Ishikawa (cell line): ENCODE measurements at regions not wholly inside any gene's neighbourhood (a gene's known extent, or its start where the extent isn't known, plus 50 kb on each side); places are given as distances from the start of the nearest gene placed in this dataset.

Source experiments
- CEBPB ChIP-seq: IDR thresholded peaks from 2 replicates; pipeline ENCODE4 v1.6.1; 2012
- CREB1 ChIP-seq: IDR thresholded peaks from 2 replicates; pipeline ENCODE4 v1.6.1; 2012; ENCODE audit warnings: low read depth
- EGR1 ChIP-seq: IDR thresholded peaks from 2 replicates; pipeline ENCODE4 v1.6.1; 2012
- EP300 ChIP-seq: IDR thresholded peaks from 2 replicates; pipeline ENCODE4 v1.6.1; 2012; ENCODE audit warnings: borderline replicate concordance
- FOXM1 ChIP-seq: IDR thresholded peaks from 2 replicates; pipeline ENCODE4 v1.6.1; 2012; ENCODE audit warnings: low read depth, borderline replicate concordance
- NFIC ChIP-seq: IDR thresholded peaks from 2 replicates; pipeline ENCODE4 v1.6.1; 2012
- RAD21 ChIP-seq: IDR thresholded peaks from 2 replicates; pipeline ENCODE4 v1.6.1; 2012; ENCODE audit warnings: low read depth
- TAF1 ChIP-seq: IDR thresholded peaks from 2 replicates; pipeline ENCODE4 v1.6.1; 2012; ENCODE audit warnings: low read depth, mild to moderate bottlenecking
- TCF12 ChIP-seq: IDR thresholded peaks from 2 replicates; pipeline ENCODE4 v1.6.1; 2012; ENCODE audit warnings: low read depth
- TEAD4 ChIP-seq: IDR thresholded peaks from 2 replicates; pipeline ENCODE4 v1.6.1; 2012
- USF1 ChIP-seq: IDR thresholded peaks from 2 replicates; pipeline ENCODE4 v1.6.1; 2012
- YY1 ChIP-seq: IDR thresholded peaks from 2 replicates; pipeline ENCODE4 v1.6.1; 2012; ENCODE audit warnings: low read depth
- ZBTB7A ChIP-seq: IDR thresholded peaks from 2 replicates; pipeline ENCODE4 v1.6.1; 2012; ENCODE audit warnings: low read depth
- TF ChIP-seq, protein P1 (sequence below): IDR thresholded peaks from 2 replicates; pipeline ENCODE4 v1.6.1; 2012; ENCODE audit warnings: low read depth, mild to moderate bottlenecking
- TF ChIP-seq, protein P2 (sequence below): IDR thresholded peaks from 2 replicates; pipeline ENCODE4 v1.6.1; 2012

DNA sequence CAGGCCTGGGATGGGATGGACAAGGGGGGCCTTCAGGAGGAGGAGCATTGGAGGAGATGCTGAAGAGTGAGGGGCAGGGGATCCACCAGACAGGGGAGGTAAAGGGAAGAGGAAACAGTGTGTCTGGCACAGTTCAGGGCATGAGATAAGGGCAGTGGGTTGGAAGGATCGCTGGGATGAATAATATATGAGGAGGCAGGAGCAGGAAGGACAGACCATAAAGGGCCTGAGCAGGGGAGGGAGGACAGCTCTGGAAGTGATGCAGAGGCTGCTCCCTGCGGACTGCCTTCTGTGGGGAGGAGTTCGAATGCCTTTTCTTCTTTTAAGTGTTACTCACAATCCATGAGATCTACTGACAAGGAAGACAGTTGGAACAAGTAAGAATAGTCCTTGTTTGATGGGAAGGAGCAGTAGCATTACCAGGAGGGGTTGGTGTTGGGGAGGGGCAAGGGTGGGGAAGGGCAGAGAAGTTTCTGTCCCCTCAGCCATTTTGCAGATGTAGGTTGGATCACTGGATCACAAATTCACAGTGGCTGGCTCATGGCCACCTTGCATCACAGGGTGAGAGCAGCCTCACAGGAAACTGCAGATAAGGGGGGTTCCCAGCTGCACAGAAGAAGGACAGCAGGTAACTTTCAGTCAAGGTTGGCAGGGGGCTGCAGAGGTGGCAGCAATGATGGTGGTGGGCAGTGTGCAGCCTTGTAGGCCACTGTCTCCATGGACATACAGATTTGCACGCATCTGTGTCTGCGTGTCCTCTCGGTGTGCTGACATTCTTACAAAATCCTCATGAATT, 91.9 kb upstream of the SNRPN start:
- TF ChIP-seq EGR1 (no peak), TEAD4 (no peak), TAF1 (no peak), NFIC (no peak), USF1 (no peak), CREB1 (no peak), FOXM1 (no peak), RAD21 (no peak), ZBTB7A (no peak), CEBPB (no peak)
- TF ChIP-seq, protein P1, sequence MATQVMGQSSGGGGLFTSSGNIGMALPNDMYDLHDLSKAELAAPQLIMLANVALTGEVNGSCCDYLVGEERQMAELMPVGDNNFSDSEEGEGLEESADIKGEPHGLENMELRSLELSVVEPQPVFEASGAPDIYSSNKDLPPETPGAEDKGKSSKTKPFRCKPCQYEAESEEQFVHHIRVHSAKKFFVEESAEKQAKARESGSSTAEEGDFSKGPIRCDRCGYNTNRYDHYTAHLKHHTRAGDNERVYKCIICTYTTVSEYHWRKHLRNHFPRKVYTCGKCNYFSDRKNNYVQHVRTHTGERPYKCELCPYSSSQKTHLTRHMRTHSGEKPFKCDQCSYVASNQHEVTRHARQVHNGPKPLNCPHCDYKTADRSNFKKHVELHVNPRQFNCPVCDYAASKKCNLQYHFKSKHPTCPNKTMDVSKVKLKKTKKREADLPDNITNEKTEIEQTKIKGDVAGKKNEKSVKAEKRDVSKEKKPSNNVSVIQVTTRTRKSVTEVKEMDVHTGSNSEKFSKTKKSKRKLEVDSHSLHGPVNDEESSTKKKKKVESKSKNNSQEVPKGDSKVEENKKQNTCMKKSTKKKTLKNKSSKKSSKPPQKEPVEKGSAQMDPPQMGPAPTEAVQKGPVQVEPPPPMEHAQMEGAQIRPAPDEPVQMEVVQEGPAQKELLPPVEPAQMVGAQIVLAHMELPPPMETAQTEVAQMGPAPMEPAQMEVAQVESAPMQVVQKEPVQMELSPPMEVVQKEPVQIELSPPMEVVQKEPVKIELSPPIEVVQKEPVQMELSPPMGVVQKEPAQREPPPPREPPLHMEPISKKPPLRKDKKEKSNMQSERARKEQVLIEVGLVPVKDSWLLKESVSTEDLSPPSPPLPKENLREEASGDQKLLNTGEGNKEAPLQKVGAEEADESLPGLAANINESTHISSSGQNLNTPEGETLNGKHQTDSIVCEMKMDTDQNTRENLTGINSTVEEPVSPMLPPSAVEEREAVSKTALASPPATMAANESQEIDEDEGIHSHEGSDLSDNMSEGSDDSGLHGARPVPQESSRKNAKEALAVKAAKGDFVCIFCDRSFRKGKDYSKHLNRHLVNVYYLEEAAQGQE: no peak
- TF ChIP-seq, protein P2, sequence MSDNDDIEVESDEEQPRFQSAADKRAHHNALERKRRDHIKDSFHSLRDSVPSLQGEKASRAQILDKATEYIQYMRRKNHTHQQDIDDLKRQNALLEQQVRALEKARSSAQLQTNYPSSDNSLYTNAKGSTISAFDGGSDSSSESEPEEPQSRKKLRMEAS: no peak

DNA sequence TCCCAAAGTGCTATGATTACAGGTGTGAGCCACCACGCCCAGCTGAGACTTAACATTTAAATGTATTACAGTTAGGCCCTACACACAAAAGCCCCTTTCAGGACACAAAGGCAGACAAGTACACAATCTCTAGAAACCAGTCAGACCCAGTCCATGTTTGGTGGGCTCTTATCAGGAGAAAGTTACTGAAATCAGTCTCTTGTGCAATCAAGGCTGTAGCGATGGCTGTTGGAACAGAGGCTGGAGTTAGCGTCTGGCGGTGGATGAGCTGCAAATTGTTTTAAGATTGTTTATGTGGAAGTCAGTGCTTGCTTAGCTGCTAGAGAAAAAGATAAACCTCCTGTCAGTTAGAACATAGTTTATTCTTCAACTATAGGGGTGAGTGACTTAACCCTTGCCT, 89.5 kb upstream of the SNRPN start:
- TF ChIP-seq FOXM1 (no peak), TAF1 (no peak), CREB1 (no peak), ZBTB7A (no peak), YY1 (no peak)

DNA sequence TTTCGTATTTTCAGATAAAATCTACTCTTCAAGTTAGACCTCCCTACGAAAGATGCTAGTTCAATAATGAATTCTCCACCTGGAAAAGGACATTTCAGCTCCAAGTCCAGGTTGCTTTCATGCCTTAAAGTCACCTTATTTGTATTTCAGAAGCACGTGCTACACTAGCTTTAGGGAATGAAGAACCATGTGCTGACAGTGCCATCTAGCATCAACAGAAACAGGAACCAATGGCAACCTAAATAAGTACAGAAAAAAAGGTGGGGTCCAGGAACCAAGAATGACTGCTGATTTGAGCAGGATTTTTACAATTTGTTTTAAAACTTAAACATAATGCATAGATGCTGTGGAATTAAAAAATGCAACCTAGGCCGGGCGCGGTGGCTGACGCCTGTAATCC, 77.6 kb upstream of the SNRPN start:
- TF ChIP-seq TCF12: no peak
- no peak for TF ChIP-seq YY1

GRCh38 chr15:24878153-24878552, 76.6 kb upstream of the SNRPN start:
- TF ChIP-seq ZBTB7A (no peak), CREB1 (no peak), NFIC (no peak), CEBPB (no peak), TEAD4 (no peak), FOXM1 (no peak)
- TF ChIP-seq, protein P1: no peak

GRCh38 chr15:24879492-24879891, 75.3 kb upstream of the SNRPN start:
- no peak for TF ChIP-seq USF1
- TF ChIP-seq NFIC: no peak
- no peak for TF ChIP-seq RAD21
- TF ChIP-seq ZBTB7A: no peak
- TF ChIP-seq, protein P1: no peak
- TF ChIP-seq TAF1: no peak
- TF ChIP-seq TEAD4: no peak
- TF ChIP-seq EGR1: no peak
- no peak for TF ChIP-seq CREB1
- TF ChIP-seq, protein P2: no peak
- TF ChIP-seq EP300: no peak
- TF ChIP-seq CEBPB: no peak
- TF ChIP-seq FOXM1: no peak
- TF ChIP-seq YY1: no peak
- TF ChIP-seq TCF12: no peak
